ENCODE measurements at regions not wholly inside any gene's neighbourhood (a gene's known extent, or its start where the extent isn't known, plus 50 kb on each side); places are given as distances from the start of the nearest gene placed in this dataset.

DNA sequence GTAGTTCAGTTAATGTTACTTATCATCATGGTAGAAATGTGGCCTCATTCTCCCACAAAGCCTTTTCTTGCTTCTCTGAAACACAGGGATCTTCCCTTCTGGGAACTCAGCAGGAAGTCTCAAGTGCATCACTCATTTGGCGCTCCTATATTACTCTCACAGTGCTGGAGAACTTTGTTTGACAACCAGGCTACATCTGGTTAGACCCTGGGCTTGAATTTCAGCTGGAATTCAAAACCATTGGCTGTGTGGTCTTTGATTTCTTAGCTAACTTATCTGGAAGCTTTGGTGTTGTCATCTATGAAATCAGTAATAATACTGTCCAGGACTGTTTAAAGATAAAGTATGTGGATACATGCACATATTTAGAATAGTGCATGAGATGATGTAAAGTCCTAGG is 1777.1 kb downstream of the MAT2B start:
- no peak overlapping the region for H3K4me2 ChIP-seq (ENCODE audit: low read length)
- H3K27me3 ChIP-seq (ENCODE audit: control insufficient read depth, insufficient read depth, low read length): no peaks in the 10 kb centered on the region
- no peak overlapping the region for H3K9ac ChIP-seq (ENCODE audit: low read depth, low read length)
- no peak overlapping the region for H3K4me3 ChIP-seq (ENCODE audit: low read length)
- H3K9me3 ChIP-seq (replicated peaks; ENCODE audit: low read length): peaks cover 14% of the 10 kb centered on the region
- no peaks in the 10 kb centered on the region for H3K4me1 ChIP-seq (ENCODE audit: control insufficient read depth, insufficient read depth, low read length)
- H3K36me3 ChIP-seq (ENCODE audit: insufficient read depth, low read length): no peaks in the 10 kb centered on the region

DNA sequence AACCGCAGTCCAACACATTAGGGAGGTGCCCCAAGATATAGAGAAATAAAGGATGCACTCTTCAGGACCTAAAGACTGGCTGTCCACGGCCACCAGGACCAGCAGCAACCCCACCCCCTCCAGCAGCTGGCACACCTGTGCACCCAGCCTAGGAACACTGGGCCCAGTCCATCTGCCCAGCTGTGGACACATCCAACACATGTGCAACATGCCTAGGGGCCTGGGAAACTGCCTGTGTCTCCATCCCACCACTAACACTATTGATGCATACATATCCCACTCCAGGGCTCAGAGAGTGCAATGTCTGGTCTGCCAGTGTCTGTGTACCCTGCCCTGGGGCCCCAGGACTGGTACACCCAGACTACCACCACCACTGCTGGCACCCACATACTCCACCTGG is 1781.3 kb downstream of the MAT2B start:
- H3K4me1 ChIP-seq (ENCODE audit: control insufficient read depth, insufficient read depth, low read length): no peaks in the 10 kb centered on the region
- H3K4me2 ChIP-seq (ENCODE audit: low read length): no peak overlapping the region
- no peaks in the 10 kb centered on the region for H3K36me3 ChIP-seq (ENCODE audit: insufficient read depth, low read length)
- H3K27me3 ChIP-seq (ENCODE audit: control insufficient read depth, insufficient read depth, low read length): no peaks in the 10 kb centered on the region
- peaks cover 14% of the 10 kb centered on the region for H3K9me3 ChIP-seq (replicated peaks; ENCODE audit: low read length)
- no peak overlapping the region for H3K9ac ChIP-seq (ENCODE audit: low read depth, low read length)
- no peak overlapping the region for H3K4me3 ChIP-seq (ENCODE audit: low read length)

DNA sequence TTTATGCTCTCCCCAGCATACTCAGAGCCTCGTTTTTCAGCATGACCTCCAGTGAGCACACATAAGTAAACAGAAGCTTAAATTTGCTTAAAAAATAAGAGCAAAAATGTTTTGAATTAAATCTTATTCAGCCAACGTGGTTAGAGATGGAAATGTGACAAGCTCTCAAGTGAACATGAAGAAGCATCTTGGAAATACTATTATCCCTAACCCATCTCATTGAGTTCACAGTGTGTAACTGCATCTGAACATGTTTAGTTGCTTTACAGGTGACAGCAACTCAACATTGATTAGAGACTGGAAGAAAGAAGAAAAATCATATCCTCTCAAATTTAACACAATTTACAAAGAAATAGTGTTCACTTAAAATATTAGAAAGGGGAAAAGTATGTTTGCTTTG is 1785.1 kb downstream of the MAT2B start:
- Histone ChIP-seq H3K4me3 (ENCODE audit: low read length) (no peak overlapping the region), H3K27me3 (ENCODE audit: control insufficient read depth, insufficient read depth, low read length) (no peaks in the 10 kb centered on the region), H3K4me1 (ENCODE audit: control insufficient read depth, insufficient read depth, low read length) (no peaks in the 10 kb centered on the region), H3K4me2 (ENCODE audit: low read length) (no peak overlapping the region), H3K36me3 (ENCODE audit: insufficient read depth, low read length) (no peaks in the 10 kb centered on the region), H3K9ac (ENCODE audit: low read depth, low read length) (no peak overlapping the region), H3K9me3 (replicated peaks; ENCODE audit: low read length) (peaks cover 14% of the 10 kb centered on the region)

DNA sequence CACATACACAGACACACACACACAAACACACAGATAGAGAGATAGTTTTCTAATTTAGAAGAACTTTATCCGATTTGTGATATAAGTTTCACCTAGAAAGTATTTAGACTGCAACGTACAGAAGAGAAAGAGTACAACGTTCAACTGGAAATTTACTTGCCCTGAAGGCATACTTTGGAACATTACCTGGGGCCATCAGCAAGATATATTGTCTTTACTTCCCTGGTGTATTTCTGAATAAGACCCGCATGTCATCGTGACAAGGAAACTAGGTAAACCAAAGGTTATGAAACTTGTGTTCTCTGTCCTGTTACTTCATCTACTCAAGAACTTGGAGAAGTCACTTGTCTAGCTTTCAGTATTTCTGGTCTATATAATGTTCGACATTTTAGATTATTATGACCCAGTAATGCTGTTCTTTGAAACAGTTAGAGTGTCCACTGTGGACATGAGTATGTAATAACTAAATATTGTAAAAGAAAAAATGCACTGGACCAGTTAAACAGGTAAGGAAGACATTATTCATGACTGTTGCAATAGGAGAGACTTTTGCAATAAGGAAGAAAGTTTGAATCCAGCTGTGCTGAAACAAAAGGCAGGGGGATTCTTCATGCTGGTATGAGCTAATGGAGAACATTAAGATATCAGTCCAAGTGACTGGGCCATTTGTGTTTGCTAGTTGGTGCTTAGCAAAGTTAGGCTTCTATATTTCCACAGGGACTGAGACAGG is 1791.1 kb downstream of the MAT2B start:
- H3K36me3 ChIP-seq (ENCODE audit: insufficient read depth, low read length): no peaks in the 10 kb centered on the region
- H3K27me3 ChIP-seq (ENCODE audit: control insufficient read depth, insufficient read depth, low read length): no peaks in the 10 kb centered on the region
- H3K4me2 ChIP-seq (ENCODE audit: low read length): no peak overlapping the region
- peaks cover 3% of the 10 kb centered on the region for H3K9me3 ChIP-seq (replicated peaks; ENCODE audit: low read length)
- H3K4me3 ChIP-seq (ENCODE audit: low read length): no peak overlapping the region
- H3K4me1 ChIP-seq (ENCODE audit: control insufficient read depth, insufficient read depth, low read length): no peaks in the 10 kb centered on the region
- no peak overlapping the region for H3K9ac ChIP-seq (ENCODE audit: low read depth, low read length)

DNA sequence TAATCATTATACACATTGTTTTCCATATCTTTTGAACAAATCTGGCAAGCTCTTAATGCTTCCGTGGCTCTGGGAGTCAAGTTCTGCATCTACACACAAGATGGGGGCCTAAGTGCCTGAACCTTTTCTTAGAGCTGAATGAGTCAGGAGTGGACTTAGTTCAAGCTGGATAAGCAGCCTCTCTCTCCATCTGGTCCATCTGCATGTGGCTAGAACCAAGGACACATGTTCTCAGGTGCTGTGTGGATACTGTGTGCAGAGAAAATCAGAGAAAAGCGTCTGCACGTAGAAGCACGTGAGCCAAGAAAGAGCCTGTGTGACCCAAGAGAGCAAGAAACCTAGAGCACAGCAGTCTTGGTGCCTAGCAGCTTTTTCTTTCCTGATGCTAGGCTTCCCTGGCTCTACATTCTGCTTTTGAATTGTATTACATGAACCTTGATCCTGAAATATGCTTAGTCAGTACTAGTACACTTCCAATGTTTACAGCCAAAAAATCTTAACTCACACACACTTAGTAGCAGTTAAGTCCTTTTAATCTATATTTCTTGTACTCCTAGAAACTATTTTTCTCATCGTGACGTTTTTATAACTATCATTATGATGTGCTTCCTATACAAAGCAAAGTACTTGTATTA is 1798.9 kb downstream of the MAT2B start:
- H3K9ac ChIP-seq (ENCODE audit: low read depth, low read length): no peak overlapping the region
- H3K4me2 ChIP-seq (ENCODE audit: low read length): no peak overlapping the region
- H3K9me3 ChIP-seq (replicated peaks; ENCODE audit: low read length): peaks cover 8% of the 10 kb centered on the region
- H3K27me3 ChIP-seq (ENCODE audit: control insufficient read depth, insufficient read depth, low read length): no peaks in the 10 kb centered on the region
- no peaks in the 10 kb centered on the region for H3K4me1 ChIP-seq (ENCODE audit: control insufficient read depth, insufficient read depth, low read length)
- no peaks in the 10 kb centered on the region for H3K36me3 ChIP-seq (ENCODE audit: insufficient read depth, low read length)
- no peak overlapping the region for H3K4me3 ChIP-seq (ENCODE audit: low read length)

DNA sequence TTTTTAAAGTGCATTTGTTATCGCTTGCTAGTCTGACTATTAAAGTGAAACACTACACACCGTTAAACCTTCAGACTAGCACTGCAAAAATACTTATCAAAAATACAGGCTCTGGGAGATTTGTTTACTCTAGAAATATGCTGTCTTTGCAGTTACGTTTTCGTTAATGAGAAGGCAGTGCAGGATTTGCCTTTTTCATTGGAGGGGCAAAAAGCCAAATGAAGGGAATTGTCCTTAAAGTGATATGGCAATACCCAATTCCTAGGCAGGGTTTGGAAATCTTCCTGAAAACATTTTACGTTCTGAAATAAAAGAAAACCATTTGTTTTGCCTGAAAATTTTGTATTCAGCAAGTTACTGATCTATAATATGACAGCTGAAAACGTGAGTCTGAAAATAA is 1800.2 kb downstream of the MAT2B start:
- H3K4me1 ChIP-seq (ENCODE audit: control insufficient read depth, insufficient read depth, low read length): no peaks in the 10 kb centered on the region

DNA sequence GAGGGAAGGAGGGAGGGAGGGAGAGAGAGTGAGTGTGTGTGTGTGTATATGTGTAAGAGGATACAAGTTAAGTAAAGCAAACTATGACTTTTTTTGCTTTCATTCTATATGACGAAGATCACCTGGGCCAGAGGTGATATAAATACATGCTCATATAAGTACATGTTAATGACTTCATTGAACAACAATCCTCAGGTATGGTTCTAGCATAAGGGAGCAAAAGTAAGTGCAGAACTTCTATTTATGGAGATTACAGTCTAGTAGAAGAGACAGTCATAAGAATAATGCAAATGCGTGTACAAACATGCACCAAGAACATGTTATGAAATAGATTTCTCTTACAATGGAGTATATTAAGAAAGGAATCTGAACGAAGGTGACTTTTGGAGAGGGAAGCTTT is 1804.0 kb downstream of the MAT2B start:
- Histone ChIP-seq H3K4me3 (ENCODE audit: low read length) (no peak overlapping the region), H3K9ac (ENCODE audit: low read depth, low read length) (no peak overlapping the region), H3K4me2 (ENCODE audit: low read length) (no peak overlapping the region), H3K4me1 (ENCODE audit: control insufficient read depth, insufficient read depth, low read length) (no peaks in the 10 kb centered on the region), H3K27me3 (ENCODE audit: control insufficient read depth, insufficient read depth, low read length) (no peaks in the 10 kb centered on the region), H3K36me3 (ENCODE audit: insufficient read depth, low read length) (no peaks in the 10 kb centered on the region), H3K9me3 (replicated peaks; ENCODE audit: low read length) (peaks cover 4% of the 10 kb centered on the region)

More for the DNA sequence above, 1800.2 kb downstream of the MAT2B start:
- Histone ChIP-seq H3K27me3 (ENCODE audit: control insufficient read depth, insufficient read depth, low read length) (no peaks in the 10 kb centered on the region), H3K4me2 (ENCODE audit: low read length) (no peak overlapping the region), H3K36me3 (ENCODE audit: insufficient read depth, low read length) (no peaks in the 10 kb centered on the region), H3K9me3 (replicated peaks; ENCODE audit: low read length) (peaks cover 8% of the 10 kb centered on the region), H3K9ac (ENCODE audit: low read depth, low read length) (no peak overlapping the region), H3K4me3 (ENCODE audit: low read length) (no peak overlapping the region)

DNA sequence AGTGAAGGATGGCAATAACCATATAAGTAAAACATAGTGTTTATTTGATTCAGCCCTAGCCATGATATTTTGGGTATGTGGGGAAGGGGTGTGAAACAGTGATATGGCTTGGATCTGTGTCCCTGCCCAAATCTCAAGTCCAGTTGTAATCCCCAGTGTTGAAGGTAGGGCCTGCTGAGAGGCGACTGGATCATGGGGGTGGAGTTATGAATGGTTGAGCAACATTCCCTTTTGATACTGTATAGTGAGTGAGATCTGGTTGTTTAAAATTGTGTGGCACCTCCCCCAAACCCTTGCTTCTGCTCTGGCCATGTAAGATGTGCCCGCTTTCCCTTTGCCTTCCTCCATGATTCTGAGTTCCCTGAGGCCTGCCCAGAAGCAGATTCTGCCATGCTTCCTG is 1804.6 kb downstream of the MAT2B start:
- Histone ChIP-seq H3K36me3 (ENCODE audit: insufficient read depth, low read length) (no peaks in the 10 kb centered on the region), H3K4me2 (ENCODE audit: low read length) (no peak overlapping the region), H3K9me3 (replicated peaks; ENCODE audit: low read length) (peaks cover 3% of the 10 kb centered on the region), H3K27me3 (ENCODE audit: control insufficient read depth, insufficient read depth, low read length) (no peaks in the 10 kb centered on the region), H3K9ac (ENCODE audit: low read depth, low read length) (no peak overlapping the region), H3K4me3 (ENCODE audit: low read length) (no peak overlapping the region), H3K4me1 (ENCODE audit: control insufficient read depth, insufficient read depth, low read length) (no peaks in the 10 kb centered on the region)

DNA sequence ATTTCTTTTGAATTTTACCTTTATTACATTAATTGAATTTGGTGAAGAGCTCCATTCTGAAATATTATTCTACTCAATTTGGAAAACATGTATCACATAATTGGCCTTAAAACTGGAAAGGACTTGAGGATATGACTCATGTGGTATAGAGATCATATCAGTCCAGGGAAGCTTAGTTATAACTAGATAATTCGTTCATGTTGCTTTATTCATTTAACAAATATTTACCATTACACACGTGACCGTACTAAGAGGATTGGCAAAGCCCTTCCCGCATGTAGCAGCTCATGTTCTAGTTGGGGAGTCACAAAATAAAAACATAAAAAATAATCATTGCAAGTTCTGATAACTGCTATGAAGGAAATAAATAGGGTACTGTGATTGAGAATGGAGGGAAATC is 1816.5 kb downstream of the MAT2B start:
- no peak overlapping the region for H3K4me2 ChIP-seq (ENCODE audit: low read length)
- H3K27me3 ChIP-seq (ENCODE audit: control insufficient read depth, insufficient read depth, low read length): no peaks in the 10 kb centered on the region
- H3K9me3 ChIP-seq (replicated peaks; ENCODE audit: low read length): peaks cover 6% of the 10 kb centered on the region
- no peaks in the 10 kb centered on the region for H3K4me1 ChIP-seq (ENCODE audit: control insufficient read depth, insufficient read depth, low read length)
- no peaks in the 10 kb centered on the region for H3K36me3 ChIP-seq (ENCODE audit: insufficient read depth, low read length)
- no peak overlapping the region for H3K9ac ChIP-seq (ENCODE audit: low read depth, low read length)
- no peak overlapping the region for H3K4me3 ChIP-seq (ENCODE audit: low read length)

DNA sequence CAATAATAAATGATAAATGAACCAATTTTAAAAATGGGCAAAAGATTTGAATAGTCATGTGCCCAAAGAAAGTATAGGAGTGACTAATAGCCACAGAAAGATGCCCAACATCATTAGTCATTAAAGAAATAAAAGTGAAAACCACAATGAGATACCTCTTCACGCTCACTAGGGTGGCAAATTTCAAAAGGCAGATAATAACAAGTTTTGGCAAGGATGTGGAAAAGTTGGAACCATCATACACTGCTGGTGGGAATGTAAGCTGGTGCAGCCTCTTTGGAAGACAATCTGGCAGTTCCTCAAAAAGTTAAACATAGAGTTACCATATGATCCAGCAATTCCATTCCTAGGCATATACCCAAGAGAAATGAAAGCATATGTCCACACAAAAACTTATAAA is 1819.8 kb downstream of the MAT2B start:
- Histone ChIP-seq H3K9me3 (replicated peaks; ENCODE audit: low read length) (no peaks in the 10 kb centered on the region), H3K36me3 (ENCODE audit: insufficient read depth, low read length) (no peaks in the 10 kb centered on the region), H3K4me1 (ENCODE audit: control insufficient read depth, insufficient read depth, low read length) (no peaks in the 10 kb centered on the region), H3K4me2 (ENCODE audit: low read length) (no peak overlapping the region), H3K27me3 (ENCODE audit: control insufficient read depth, insufficient read depth, low read length) (no peaks in the 10 kb centered on the region), H3K4me3 (ENCODE audit: low read length) (no peak overlapping the region), H3K9ac (ENCODE audit: low read depth, low read length) (no peak overlapping the region)

DNA sequence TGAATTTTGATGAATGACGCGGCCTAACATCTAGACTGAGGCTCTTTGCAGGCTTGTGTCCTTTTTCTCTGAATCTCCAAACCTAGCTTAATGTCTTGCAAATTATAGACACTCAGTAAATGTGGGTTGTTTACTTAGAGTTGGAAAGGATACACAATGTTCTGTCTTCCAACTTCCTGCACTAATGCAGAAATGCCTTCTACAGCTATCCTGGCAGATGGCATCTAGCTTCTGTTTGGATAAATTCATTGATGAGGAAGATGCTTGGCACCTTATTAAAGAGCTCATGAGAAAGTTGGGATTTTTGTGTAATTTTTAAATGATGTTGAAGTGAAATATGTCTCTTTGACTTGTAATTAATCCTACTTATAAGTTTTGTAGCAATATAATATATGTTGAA is 1822.2 kb downstream of the MAT2B start:
- H3K27me3 ChIP-seq (ENCODE audit: control insufficient read depth, insufficient read depth, low read length): no peaks in the 10 kb centered on the region
- H3K9me3 ChIP-seq (replicated peaks; ENCODE audit: low read length): no peaks in the 10 kb centered on the region
- no peaks in the 10 kb centered on the region for H3K36me3 ChIP-seq (ENCODE audit: insufficient read depth, low read length)
- no peak overlapping the region for H3K4me2 ChIP-seq (ENCODE audit: low read length)
- no peak overlapping the region for H3K4me3 ChIP-seq (ENCODE audit: low read length)
- H3K4me1 ChIP-seq (ENCODE audit: control insufficient read depth, insufficient read depth, low read length): no peaks in the 10 kb centered on the region
- no peak overlapping the region for H3K9ac ChIP-seq (ENCODE audit: low read depth, low read length)

DNA sequence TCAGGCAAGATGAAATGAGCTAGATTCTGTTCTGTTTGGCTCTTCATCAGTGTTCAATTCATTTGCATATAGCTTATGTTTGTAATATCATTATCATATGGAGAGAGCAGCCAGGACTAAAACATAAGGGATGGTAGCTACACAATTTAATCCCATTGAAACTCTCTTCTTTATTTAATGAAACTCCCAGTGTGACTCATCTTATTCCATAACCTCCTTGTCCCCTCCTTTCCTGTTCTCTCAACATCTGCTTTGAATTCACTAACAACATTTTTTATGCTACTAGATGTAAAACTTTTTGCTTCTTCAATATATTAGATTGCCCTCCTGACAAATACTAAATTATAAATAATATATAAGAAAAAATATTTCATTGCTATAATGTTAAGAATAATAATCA is 1823.4 kb downstream of the MAT2B start:
- no peaks in the 10 kb centered on the region for H3K27me3 ChIP-seq (ENCODE audit: control insufficient read depth, insufficient read depth, low read length)
- no peaks in the 10 kb centered on the region for H3K4me1 ChIP-seq (ENCODE audit: control insufficient read depth, insufficient read depth, low read length)
- H3K4me3 ChIP-seq (ENCODE audit: low read length): no peak overlapping the region
- no peak overlapping the region for H3K9ac ChIP-seq (ENCODE audit: low read depth, low read length)
- H3K36me3 ChIP-seq (ENCODE audit: insufficient read depth, low read length): no peaks in the 10 kb centered on the region
- no peak overlapping the region for H3K4me2 ChIP-seq (ENCODE audit: low read length)
- H3K9me3 ChIP-seq (replicated peaks; ENCODE audit: low read length): no peaks in the 10 kb centered on the region
